ENCODE measurements at regions not wholly inside any gene's neighbourhood (a gene's known extent, or its start where the extent isn't known, plus 50 kb on each side); places are given as distances from the start of the nearest gene placed in this dataset.

DNA sequence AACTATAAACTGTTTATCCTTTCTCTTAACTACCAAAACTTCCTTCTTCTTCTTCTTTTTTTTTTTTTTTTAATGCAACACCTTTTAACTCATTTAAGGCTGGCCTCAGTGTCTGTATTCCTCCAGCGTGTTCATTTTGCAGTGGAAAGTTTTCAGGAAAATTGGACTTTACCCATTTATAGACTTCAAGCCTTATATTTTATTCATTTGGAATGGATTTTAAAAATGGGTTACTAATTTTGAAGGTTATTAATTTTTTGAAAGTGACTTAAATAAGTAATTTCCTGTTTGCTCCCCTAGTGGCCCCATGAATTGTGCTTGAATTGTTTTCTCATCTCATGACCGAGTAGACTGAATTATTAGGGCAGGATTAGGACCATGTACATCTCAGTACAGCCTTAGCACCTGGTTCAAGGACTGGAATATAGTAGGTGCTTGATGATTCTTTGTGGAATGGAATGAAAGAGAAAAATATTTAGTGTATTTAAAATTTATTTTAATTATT, 282.7 kb downstream of the ANKRD50 start:
- Histone ChIP-seq H3K9ac (ENCODE audit: low read length) (no peak overlapping the region), H3K4me3 (ENCODE audit: low read length) (no peak overlapping the region), H3K27me3 (ENCODE audit: control insufficient read depth, insufficient read depth, low read length) (no peaks in the 10 kb centered on the region), H3K36me3 (ENCODE audit: control insufficient read depth, insufficient read depth, low read length) (no peaks in the 10 kb centered on the region), H3K27ac (ENCODE audit: low read depth, low read length) (no peak overlapping the region), H3K4me1 (ENCODE audit: control insufficient read depth, insufficient read depth, low read length) (no peaks in the 10 kb centered on the region)

DNA sequence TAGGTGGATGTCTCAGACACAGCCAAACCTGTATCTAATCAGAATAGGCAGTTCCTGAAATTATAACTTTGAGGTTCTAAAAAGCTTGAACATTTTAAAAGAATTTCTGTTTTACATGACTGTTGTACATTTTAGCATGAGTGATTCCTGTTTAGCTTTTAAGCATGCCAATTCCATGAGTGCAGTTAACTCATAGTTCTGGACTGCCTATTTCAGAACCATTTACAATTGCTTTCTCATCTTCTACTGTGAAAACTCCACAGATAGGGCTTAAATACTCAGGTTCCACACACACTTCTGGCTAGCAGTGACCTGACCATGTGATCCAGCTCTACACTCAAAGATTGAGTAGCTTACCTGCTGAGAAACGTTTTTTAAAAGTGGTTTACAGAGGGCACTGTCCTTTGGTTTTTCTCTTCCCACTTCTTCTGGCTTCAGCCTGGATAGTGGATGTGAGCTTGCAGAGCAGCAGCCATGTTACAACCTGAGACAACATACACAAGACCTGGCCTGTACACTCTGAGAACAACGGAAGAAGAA, 280.8 kb downstream of the ANKRD50 start:
- Histone ChIP-seq H3K4me3 (ENCODE audit: low read length) (no peak overlapping the region), H3K4me1 (ENCODE audit: control insufficient read depth, insufficient read depth, low read length) (no peaks in the 10 kb centered on the region), H3K27ac (ENCODE audit: low read depth, low read length) (no peak overlapping the region), H3K9ac (ENCODE audit: low read length) (no peak overlapping the region), H3K36me3 (ENCODE audit: control insufficient read depth, insufficient read depth, low read length) (no peaks in the 10 kb centered on the region), H3K27me3 (ENCODE audit: control insufficient read depth, insufficient read depth, low read length) (no peaks in the 10 kb centered on the region)

DNA sequence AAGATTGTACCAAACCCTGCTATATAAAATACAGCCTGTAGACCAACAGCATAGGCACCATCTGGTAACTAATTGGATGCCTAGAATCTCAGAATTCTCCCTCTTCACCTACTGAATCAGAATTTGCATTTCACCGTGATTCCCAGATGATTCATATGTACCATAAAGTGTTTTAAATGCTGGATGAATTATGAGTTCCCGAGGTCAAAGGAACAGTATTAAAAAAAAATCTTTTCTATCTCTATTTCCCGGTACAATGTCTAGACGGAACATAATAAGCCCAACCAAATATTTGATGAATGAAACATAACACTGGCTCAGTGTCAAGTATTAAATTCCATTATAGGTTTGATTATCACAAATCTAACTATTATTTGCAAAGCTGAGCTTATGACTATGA, 280.0 kb downstream of the ANKRD50 start:
- no peaks in the 10 kb centered on the region for H3K4me1 ChIP-seq (ENCODE audit: control insufficient read depth, insufficient read depth, low read length)
- H3K36me3 ChIP-seq (ENCODE audit: control insufficient read depth, insufficient read depth, low read length) = no peaks in the 10 kb centered on the region
- no peak overlapping the region for H3K4me3 ChIP-seq (ENCODE audit: low read length)
- no peaks in the 10 kb centered on the region for H3K27me3 ChIP-seq (ENCODE audit: control insufficient read depth, insufficient read depth, low read length)
- H3K9ac ChIP-seq (ENCODE audit: low read length) = no peak overlapping the region
- H3K27ac ChIP-seq (ENCODE audit: low read depth, low read length) = no peak overlapping the region

DNA sequence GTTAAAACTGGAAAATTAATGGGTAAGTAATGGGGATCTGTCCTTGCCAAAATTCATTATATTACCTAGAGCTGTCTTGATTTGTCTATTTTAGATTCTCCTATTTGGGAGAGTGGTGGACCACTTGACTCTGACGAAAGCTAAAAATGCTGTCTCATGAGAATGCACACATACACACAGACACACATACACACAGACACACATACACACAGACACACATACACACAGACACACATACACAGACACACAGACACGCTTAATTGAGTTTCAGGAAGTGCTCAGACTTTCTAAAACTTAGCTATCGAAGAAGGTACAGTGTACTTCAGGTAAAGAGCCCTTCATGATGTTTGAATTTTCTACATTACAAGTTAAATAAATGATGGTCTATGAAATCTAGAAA, 279.5 kb downstream of the ANKRD50 start:
- Histone ChIP-seq H3K27ac (ENCODE audit: low read depth, low read length) (no peak overlapping the region), H3K36me3 (ENCODE audit: control insufficient read depth, insufficient read depth, low read length) (no peaks in the 10 kb centered on the region), H3K27me3 (ENCODE audit: control insufficient read depth, insufficient read depth, low read length) (no peaks in the 10 kb centered on the region), H3K4me3 (ENCODE audit: low read length) (no peak overlapping the region), H3K4me1 (ENCODE audit: control insufficient read depth, insufficient read depth, low read length) (no peaks in the 10 kb centered on the region), H3K9ac (ENCODE audit: low read length) (no peak overlapping the region)

DNA sequence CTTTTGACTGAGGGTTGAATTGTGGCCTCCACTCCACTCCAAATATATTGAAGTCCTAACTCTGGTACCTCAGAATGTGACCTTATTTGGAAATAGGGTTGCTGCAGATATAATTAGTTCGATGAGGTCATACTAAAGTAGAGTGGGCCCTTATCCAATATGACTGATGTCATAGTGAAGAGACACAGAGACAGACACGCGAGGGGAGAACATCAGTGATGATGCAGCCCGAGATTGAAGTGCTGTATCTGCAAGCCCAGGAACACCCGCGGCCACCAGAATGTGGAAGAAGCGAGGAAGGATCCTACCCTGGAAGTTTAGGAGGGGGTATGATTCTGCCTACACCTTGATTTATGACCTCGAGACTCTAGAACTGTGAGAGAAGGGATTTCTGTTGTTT, 279.0 kb downstream of the ANKRD50 start:
- no peak overlapping the region for H3K9ac ChIP-seq (ENCODE audit: low read length)
- no peak overlapping the region for H3K4me3 ChIP-seq (ENCODE audit: low read length)
- H3K27ac ChIP-seq (ENCODE audit: low read depth, low read length) = no peak overlapping the region
- H3K36me3 ChIP-seq (ENCODE audit: control insufficient read depth, insufficient read depth, low read length) = no peaks in the 10 kb centered on the region
- no peaks in the 10 kb centered on the region for H3K27me3 ChIP-seq (ENCODE audit: control insufficient read depth, insufficient read depth, low read length)
- H3K4me1 ChIP-seq (ENCODE audit: control insufficient read depth, insufficient read depth, low read length) = no peaks in the 10 kb centered on the region

DNA sequence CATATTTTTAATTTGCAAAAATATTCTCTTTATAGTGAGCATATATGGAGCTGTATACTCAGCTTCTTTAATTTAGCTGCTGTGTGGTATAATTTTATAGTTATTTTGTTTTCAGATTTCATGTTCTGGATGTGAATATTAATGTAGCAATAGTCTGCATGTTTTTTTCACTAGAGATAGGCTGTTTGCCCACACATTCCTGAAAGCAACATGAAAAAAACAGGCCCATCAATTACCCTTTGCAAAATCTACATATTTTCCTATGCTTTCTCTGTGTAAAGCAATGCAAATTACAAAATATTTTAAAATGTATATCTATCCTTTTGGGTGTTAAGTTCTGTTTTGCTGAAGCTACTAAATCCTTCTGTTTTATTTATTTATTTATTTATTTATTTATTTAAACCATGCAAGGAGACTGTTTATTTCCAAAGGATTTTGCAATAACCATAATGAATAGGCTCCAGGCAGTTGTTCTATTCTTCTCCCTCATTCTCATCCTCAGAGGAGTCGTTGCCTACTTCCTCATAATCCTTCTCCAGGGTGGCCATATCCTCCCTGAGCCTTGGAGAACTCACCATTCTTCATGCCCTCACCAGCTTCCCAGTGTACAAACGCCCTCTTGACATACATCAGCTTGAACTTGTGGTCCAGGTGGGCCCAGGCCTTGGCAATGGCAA, 277.1 kb downstream of the ANKRD50 start:
- H3K9ac ChIP-seq (ENCODE audit: low read length) = no peak overlapping the region
- H3K27me3 ChIP-seq (ENCODE audit: control insufficient read depth, insufficient read depth, low read length) = no peaks in the 10 kb centered on the region
- no peak overlapping the region for H3K27ac ChIP-seq (ENCODE audit: low read depth, low read length)
- H3K4me1 ChIP-seq (ENCODE audit: control insufficient read depth, insufficient read depth, low read length) = no peaks in the 10 kb centered on the region
- no peaks in the 10 kb centered on the region for H3K36me3 ChIP-seq (ENCODE audit: control insufficient read depth, insufficient read depth, low read length)
- H3K4me3 ChIP-seq (ENCODE audit: low read length) = no peak overlapping the region

DNA sequence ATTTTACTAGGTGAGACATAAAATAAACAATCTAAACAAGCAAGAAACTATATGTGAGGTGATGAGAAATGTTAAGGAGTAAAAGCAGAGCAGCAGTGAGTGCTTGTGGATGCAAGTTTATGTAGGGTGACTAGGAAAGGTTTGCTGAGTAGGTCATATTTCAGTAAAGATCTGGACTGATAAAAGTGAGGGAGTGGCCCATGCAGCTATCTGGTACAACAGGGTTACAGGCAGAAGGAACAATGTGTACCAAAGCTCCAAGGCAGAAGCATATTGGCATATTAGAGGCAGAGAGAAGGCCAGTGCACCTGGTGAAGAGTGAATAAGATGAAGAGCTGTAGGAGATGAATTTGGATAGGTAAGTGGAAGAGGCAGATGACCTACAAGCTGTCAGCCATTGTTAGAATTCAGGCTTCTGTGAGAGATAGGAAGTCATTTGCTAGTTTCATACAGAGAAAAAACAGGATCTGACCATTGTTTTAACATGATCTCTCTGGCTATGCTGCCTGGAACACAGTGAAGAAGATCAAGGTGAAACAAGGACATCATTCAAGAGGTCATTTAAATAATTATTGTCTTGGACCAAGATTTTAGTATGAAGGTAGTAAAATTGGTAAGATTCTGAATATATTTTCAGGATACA, 274.6 kb downstream of the ANKRD50 start:
- Histone ChIP-seq H3K27me3 (ENCODE audit: control insufficient read depth, insufficient read depth, low read length) (no peaks in the 10 kb centered on the region), H3K4me3 (ENCODE audit: low read length) (no peak overlapping the region), H3K27ac (ENCODE audit: low read depth, low read length) (no peak overlapping the region), H3K36me3 (ENCODE audit: control insufficient read depth, insufficient read depth, low read length) (no peaks in the 10 kb centered on the region), H3K4me1 (ENCODE audit: control insufficient read depth, insufficient read depth, low read length) (no peaks in the 10 kb centered on the region), H3K9ac (ENCODE audit: low read length) (no peak overlapping the region)

DNA sequence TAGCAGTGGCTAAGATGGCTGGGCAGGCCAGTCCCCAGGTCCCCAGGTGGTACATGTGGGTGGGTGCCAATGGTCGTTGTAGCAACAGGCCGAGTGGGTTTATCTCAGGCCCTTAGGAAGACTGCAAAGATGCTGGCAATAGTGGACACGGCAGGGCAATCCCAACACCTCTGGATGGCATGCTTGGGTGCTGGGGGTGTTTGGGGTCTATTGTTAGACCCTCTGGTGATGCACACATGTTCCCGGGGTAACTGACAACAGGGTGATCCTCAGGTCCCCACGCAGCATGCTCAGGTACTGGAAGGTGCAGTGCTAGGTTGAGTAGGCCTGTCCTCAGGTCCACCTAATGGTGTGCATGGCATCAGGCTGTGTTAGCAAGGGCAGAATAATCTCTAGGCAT, 267.5 kb downstream of the ANKRD50 start:
- no peaks in the 10 kb centered on the region for H3K4me1 ChIP-seq (ENCODE audit: control insufficient read depth, insufficient read depth, low read length)
- no peak overlapping the region for H3K9ac ChIP-seq (ENCODE audit: low read length)
- no peaks in the 10 kb centered on the region for H3K27me3 ChIP-seq (ENCODE audit: control insufficient read depth, insufficient read depth, low read length)
- no peaks in the 10 kb centered on the region for H3K36me3 ChIP-seq (ENCODE audit: control insufficient read depth, insufficient read depth, low read length)
- H3K27ac ChIP-seq (ENCODE audit: low read depth, low read length) = no peak overlapping the region
- H3K4me3 ChIP-seq (ENCODE audit: low read length) = no peak overlapping the region

DNA sequence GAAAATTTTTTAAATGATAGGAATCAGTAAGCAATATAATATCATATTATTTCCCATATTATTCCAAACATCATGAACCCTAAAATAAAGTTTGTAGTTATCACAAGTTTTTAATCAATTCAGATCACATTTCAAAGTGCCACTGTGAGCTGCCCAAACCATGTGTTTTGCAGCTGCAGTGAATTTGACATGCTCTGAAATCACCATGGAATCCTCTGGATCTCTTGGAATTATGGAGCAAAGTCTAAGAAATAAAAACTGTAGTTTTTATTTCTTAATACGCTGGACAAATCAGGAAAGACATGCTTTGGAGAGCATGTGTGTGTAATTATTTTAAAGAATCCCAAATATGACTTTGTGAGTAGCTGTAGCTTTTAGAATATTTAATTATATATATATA, 262.7 kb downstream of the ANKRD50 start:
- H3K9ac ChIP-seq (ENCODE audit: low read length) = no peak overlapping the region
- no peaks in the 10 kb centered on the region for H3K4me1 ChIP-seq (ENCODE audit: control insufficient read depth, insufficient read depth, low read length)
- H3K27ac ChIP-seq (ENCODE audit: low read depth, low read length) = no peak overlapping the region
- H3K4me3 ChIP-seq (ENCODE audit: low read length) = no peak overlapping the region
- no peaks in the 10 kb centered on the region for H3K27me3 ChIP-seq (ENCODE audit: control insufficient read depth, insufficient read depth, low read length)
- no peaks in the 10 kb centered on the region for H3K36me3 ChIP-seq (ENCODE audit: control insufficient read depth, insufficient read depth, low read length)

DNA sequence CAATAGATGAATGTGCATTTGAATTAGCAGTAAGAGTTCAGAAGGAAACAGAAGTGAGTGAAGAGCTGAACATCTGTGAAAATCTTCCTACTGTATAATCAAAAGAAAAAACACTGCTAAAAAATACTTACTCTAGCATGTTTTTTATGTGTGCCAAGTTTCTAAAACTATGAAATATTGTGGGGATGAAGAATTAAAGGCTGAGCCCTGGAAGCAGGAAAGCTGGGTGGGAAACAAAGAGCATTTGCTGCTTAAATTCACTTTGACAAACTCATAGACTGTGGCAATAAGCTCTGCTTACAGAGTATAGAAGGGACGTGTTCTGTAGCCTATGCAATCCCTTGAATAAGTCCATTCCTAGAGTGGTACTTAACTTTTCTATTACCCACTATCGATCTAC, 261.7 kb downstream of the ANKRD50 start:
- Histone ChIP-seq H3K9ac (ENCODE audit: low read length) (no peak overlapping the region), H3K27me3 (ENCODE audit: control insufficient read depth, insufficient read depth, low read length) (no peaks in the 10 kb centered on the region), H3K4me3 (ENCODE audit: low read length) (no peak overlapping the region), H3K4me1 (ENCODE audit: control insufficient read depth, insufficient read depth, low read length) (no peaks in the 10 kb centered on the region), H3K36me3 (ENCODE audit: control insufficient read depth, insufficient read depth, low read length) (no peaks in the 10 kb centered on the region), H3K27ac (ENCODE audit: low read depth, low read length) (no peak overlapping the region)

DNA sequence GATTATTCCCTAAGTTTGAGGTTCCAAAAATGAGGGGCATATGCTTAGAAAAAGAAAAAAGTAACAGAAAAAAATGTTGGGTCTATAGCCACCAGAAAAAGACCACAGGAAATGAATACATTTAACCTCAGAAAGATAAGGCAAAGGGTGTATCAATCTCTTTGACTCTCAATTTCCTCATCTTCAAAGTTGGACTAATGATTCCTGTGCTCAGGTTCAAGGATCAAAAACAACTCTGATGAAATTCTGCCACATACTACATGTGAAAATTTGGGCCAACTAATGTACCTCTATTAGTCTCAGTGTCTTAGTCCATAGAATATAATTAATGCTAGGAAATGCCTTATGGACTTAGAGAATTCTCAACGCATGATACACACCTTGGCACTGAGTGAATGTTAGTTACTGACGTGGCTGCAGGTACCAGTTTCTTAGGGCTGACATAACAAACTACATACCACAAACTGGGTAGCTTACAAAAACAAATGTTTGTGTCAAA, 257.7 kb downstream of the ANKRD50 start:
- no peak overlapping the region for H3K4me3 ChIP-seq (ENCODE audit: low read length)
- H3K36me3 ChIP-seq (ENCODE audit: control insufficient read depth, insufficient read depth, low read length) = no peaks in the 10 kb centered on the region
- H3K4me1 ChIP-seq (ENCODE audit: control insufficient read depth, insufficient read depth, low read length) = no peaks in the 10 kb centered on the region
- H3K9ac ChIP-seq (ENCODE audit: low read length) = no peak overlapping the region
- H3K27me3 ChIP-seq (ENCODE audit: control insufficient read depth, insufficient read depth, low read length) = no peaks in the 10 kb centered on the region
- H3K27ac ChIP-seq (ENCODE audit: low read depth, low read length) = no peak overlapping the region

DNA sequence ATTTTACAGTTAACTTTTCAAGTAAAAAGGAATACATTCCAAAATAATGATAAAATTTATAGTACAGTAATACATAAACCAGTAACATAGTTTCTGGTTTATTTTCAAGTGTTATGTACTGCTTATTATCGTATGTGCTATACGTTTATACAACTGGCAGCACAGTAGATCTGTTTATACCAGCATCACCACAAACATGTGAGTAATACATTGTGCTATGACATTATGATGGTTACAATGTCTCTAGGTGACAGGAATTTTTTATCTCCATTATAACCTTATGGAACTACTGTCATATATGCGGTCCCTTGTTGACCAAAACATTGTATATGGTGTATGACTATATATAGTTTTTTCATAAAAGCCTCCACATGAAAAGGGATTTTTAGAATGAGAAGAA, 256.9 kb downstream of the ANKRD50 start:
- Histone ChIP-seq H3K36me3 (ENCODE audit: control insufficient read depth, insufficient read depth, low read length) (no peaks in the 10 kb centered on the region), H3K9ac (ENCODE audit: low read length) (no peak overlapping the region), H3K4me1 (ENCODE audit: control insufficient read depth, insufficient read depth, low read length) (no peaks in the 10 kb centered on the region), H3K4me3 (ENCODE audit: low read length) (no peak overlapping the region), H3K27ac (ENCODE audit: low read depth, low read length) (no peak overlapping the region), H3K27me3 (ENCODE audit: control insufficient read depth, insufficient read depth, low read length) (no peaks in the 10 kb centered on the region)
